ENCODE measurements at regions not wholly inside any gene's neighbourhood (a gene's known extent, or its start where the extent isn't known, plus 50 kb on each side); places are given as distances from the start of the nearest gene placed in this dataset.
"Not testable (repeated sequence)": the region's sequence is repeated elsewhere in the genome, so short reads cannot be mapped to it uniquely, and the experiment has no call there.

GRCh38 chr6:150681578-150682395, 82.1 kb downstream of the PLEKHG1 start:
- no peak for DNase-seq
- intact Hi-C loops (cut with DNase I), result no loop called here

DNA sequence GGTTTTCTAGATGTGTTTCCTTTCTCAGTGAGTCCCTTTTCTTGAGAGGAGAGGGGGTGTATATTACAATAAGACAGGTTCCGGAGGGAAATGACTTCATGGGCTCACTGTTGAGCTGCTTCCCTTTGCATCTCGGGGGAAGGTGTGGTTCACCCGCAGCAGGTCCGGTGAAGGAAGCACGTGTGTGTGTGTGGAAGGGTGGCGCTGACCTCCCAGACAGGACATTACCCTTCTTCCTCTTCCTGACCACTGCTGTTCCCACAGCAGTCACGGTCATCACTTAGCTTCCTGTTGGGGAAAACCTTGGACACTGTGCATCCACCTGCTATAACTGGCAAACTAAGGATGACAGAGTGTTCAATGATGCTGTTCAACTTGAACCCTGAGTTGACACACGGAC, 83.6 kb downstream of the PLEKHG1 start:
- no peak for DNase-seq
- intact Hi-C loops (cut with DNase I), result no loop called here

- intact Hi-C loops (cut with DNase I), result no loop called here
- no peak for DNase-seq
Measured at GRCh38 chr6:150684161-150684560, 84.5 kb downstream of the PLEKHG1 start.

DNA sequence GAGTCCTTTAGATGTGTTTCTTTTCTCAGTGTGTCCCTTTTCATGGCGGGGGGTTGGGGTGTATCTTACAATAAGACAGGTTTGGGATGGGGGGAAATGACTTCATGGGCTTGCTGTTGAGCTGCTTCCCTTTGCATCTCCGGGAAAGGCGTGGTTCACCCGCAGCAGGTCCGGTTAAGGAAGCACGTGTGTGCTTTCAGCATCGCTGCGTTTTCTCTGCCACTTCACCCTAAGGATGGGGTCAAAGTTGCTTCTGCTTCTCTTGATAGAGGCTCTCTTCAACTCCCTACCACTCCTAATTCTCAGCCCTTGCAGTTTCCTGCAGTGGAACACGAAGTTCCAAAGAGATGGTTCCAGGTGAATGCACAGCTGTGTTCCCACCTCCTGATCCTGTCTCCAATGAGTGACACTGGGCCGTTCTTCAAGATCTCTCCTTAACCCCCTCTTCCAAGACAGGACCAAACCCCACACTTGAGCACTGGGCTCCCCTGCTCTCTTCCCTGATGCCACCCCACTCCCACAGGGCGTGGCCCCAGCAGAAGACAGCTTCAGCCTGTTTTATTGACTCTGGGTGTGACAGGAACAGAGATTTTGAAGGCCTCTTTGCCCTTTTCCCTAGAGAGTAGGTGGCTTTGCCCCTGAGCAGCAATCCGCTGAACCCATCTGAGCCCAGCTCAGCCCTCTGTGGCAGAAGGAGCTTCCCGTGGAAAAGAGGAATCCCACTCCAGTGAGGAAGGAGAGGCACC, 85.2 kb downstream of the PLEKHG1 start:
- intact Hi-C loops (cut with DNase I), result no loop called here
- DNase-seq, result no peak

GRCh38 chr6:150685860-150686259, 86.2 kb downstream of the PLEKHG1 start:
- DNase-seq, result peak in 9 of 42 donors; percentile 17 to 51 (median 25)
- intact Hi-C loops (cut with DNase I), result no loop called here

DNA sequence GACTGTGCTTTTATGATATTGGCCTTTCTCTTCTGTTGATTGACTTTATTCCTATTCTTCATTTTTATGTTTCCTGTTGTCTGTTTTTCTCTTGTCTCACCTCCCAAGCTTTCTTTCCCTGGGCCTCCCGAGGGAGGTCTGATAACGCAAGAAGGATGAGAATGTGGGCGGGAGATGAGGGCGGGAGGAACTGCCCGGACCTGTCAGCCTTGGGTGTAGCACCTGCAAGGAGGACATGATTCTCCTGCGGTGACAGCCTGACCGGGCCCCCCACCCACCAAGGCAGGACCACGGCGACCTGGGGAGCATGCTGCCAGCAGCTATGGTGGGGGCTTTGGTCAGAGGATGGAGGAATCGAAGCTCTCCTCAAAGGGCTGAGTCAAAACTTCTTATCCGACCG, 86.9 kb downstream of the PLEKHG1 start:
- intact Hi-C loops (cut with DNase I), result no loop called here
- DNase-seq, result no peak

DNA sequence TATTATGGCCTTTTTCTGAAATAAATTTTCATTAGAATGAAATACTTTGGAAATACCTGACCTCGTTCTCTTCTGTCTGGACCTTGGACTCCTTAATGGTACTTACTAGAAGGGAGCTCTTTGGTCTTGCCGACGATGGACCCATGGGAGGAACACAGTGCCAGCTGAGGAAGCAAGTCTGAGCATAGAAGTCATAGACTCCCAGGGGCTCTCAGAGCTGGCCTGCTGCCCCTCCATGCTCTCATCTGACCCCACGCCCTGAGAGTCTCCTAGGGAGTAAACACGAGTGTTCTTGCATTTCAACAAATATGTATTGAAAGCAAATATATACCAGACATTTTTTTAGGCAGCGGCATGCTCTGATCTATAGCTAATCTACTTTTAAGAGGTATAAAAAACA, 87.8 kb downstream of the PLEKHG1 start:
- no peak for DNase-seq
- intact Hi-C loops (cut with DNase I), result no loop called here

DNA sequence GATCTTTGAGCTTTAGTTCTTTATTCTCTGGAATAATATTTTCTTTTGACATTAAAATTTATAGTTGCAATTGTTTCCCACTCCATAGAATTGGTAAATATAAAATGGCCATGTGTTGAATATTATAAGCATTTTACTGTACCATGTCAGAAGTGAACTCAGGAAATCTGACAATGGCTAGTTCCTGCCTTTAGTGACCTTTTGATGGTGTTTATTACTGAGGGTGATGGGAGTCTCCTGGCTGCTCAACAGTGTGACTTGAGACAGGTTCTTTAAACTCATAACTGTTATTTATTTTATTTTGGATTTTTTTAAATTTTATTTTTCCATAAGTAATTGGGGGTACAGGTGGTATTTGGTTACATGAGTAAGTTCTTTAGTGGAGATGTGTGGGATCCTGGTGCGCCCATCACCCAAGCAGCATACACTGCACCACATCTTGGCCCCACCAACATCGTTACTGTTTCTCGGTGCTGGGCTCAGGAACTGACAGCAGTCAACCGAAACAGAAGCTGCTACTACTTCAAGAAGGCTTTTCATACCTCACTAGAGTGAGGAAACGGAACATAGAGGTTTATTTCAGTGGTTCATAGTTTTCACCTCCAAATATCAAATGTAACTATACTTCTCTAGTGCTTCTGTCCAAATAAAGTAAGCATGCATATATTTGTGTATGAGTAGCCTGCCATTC, 90.4 kb downstream of the PLEKHG1 start:
- no peak for DNase-seq
- intact Hi-C loops (cut with DNase I), result no loop called here

DNA sequence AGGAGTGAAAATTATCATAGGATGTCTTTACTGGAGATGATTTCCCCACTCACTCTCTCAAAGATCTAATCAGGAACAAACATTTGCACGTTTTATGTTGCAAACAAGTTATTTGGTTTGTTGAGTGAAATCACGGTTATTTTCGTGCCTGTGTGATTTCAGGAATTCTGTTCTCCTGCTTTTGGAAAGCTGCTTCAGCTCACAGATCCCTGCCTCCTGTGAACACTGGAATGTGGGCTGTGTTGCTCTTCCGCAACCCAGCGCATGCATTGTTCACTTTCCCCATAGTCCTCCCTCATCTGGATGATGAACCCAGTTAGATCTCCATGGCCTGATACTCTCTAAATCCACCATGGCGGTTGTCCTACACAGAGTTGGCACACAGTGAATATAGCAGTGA, 91.0 kb downstream of the PLEKHG1 start:
- no peak for DNase-seq
- intact Hi-C loops (cut with DNase I), result no loop called here

- DNase-seq, result no peak
- intact Hi-C loops (cut with DNase I), result no loop called here
Measured at GRCh38 chr6:150691463-150691862, 91.8 kb downstream of the PLEKHG1 start.

GRCh38 chr6:150692604-150693003, 92.9 kb downstream of the PLEKHG1 start:
- intact Hi-C loops (cut with DNase I), result no loop called here
- no peak for DNase-seq

- DNase-seq, result no peak
- intact Hi-C loops (cut with DNase I), result no loop called here
Measured at GRCh38 chr6:150694889-150695288, 95.2 kb downstream of the PLEKHG1 start.

- intact Hi-C loops (cut with DNase I), result no loop called here
- no peak for DNase-seq
Measured at GRCh38 chr6:150695652-150696051, 96.0 kb downstream of the PLEKHG1 start.

GRCh38 chr6:150696190-150696589, 96.5 kb downstream of the PLEKHG1 start:
- intact Hi-C loops (cut with DNase I), result no loop called here
- DNase-seq, result no peak

DNA sequence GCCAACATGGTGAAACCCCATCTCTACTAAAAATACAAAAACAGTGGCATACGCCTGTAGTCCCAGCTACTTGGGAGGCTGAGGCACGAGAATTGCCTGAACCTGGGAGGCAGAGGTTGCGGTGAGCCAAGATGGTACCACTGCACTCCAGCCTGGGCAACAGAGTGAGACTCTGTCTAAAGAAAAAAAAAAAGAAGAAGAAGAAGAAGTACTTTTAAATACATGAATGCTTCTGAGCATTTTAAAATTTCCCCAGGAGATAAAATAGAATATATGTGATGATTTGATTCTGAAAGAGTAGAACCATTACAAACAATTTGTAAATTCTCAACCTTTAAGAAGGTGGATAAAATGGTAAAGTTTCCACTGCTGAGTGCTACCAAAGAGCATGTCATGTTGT, 97.2 kb downstream of the PLEKHG1 start:
- DNase-seq; intact Hi-C loops (cut with DNase I): not testable (repeated sequence)

DNA sequence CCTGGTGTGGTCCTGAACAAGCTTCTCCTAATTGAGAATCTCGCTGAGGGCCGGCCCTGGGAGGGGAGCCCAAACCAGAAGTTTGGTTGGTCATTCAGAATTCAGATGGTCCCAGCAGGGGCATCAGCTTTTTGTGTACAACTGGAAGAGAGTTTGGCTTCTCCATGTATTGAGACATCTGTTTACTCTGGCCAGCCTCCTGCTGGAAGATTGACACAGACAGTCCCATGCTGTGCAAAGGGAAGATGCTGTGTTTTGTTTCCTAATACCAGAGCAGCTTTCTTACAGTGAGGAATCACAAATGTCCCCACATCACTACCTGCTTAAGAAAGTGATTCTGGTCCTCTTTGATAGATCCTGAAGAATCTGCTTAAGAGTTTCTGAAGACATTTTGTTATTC, 97.8 kb downstream of the PLEKHG1 start:
- no peak for DNase-seq
- intact Hi-C loops (cut with DNase I), result no loop called here

DNA sequence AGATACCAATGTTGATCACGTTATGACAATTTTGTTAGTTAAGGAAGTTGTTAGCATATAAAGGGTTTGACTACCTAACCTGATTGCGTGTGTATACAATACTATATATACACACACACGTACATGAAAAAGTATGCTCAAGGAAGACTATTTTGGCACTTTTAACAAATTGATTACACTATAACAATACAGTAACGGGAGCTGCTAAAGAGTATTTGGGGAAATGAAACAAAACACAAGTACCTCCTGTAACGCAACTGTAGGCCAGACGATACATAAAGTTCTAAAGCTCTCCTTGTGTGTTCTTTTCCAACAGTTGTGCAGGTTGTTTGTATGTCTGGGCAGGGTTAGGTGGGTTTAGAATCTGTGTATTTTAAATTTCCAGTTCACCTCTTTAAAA, 98.7 kb downstream of the PLEKHG1 start:
- intact Hi-C loops (cut with DNase I), result no loop called here

GRCh38 chr6:150702675-150703074, 103.0 kb downstream of the PLEKHG1 start:
- intact Hi-C loops (cut with DNase I), result no loop called here
- peak in 2 of 42 donors; percentile 18 to 32 for DNase-seq

More for the DNA sequence above, 98.7 kb downstream of the PLEKHG1 start:
- DNase-seq, result no peak

DNA sequence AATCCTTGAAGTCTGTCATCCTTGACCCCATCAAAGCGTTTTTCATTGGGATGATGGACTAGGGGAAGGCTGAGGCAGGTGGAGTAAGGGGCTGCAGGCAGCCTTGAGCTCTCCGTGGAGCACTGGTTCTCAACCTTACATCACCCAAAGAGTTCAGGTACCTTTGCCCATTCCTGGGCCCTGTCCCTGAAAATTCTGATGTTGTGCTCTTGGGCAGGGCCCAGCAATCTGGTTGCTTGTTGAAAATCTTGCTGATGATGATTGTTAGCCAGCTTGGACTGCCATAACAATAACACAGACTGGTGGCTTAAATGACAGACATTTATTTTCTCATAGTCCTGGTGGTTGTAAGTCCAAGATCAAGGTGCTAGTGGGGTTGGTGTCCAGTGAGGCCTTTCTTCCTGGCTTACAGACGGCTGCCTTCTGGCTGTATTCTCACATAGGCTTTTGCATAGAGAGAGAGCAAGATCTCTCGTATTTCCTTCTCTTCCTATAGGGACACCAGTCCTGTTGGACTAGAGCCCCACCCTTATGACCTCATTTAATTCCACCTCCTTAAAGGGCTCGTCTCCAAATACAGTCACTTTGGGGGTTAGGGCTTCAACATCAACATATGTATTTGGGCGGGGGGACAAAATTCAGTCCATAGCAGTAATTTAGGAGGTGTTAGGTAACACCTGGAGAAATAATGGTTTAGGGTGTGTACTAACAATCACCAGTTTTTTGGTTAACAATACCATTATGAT, 104.9 kb downstream of the PLEKHG1 start:
- intact Hi-C loops (cut with DNase I), result no loop called here
- DNase-seq, result no peak
